ENCODE measurements at regions not wholly inside any gene's neighbourhood (a gene's known extent, or its start where the extent isn't known, plus 50 kb on each side); places are given as distances from the start of the nearest gene placed in this dataset.

DNA sequence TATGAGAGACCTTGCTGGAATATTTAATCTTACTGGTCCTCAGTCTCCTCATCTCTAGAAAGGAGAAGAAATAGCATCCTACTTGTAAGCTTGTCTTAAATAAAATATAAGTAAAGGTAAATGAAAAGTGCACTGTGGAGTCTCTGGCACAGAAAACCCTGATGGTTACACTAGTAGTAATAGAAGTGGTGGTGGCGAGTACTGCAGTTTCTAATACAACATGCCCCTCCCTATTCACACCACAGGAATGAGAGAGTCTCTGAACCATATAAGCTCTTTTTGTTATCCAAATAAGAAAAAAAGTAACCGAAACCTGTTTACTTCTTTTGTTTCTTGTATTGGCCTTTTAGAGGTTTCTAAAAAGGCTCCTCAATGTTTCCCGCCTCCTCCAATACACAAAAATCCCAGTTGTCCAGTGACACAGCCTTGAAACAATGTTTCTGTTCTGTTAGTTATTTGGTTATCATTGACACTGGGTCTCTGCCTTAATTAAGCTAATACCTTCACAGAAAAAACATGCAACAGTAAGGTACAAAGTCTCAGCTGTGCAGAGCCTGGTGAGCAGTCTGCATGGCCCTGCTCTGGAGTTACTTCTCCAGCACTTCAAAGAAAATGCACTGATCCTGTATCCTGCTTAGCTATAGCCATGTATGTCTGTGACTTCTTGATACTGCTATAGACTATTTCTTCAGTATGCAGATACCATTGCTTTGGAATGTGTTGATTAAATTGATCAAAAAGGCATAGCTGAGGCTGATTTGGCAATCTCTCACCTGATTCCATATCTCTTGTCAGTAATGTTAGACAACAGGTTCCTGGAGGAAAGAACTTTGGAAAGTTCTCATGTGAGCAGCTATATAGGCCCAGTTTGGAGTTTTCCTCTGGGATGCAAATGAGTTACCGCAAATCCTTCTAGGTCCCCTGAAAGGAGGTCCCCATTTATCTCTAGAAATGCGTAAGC lies 315.6 kb upstream of the IL12A start:
- CTCF ChIA-PET: interaction anchor here (0.5 to 1.5 kb wide), 7 partner anchors 13 to 412 kb away, joined by 3 to 5 read pairs (median 3); no protein-coding TSS in a partner anchor
- H3K27ac ChIP-seq (ENCODE audit: extremely low read depth, low read depth, low read length): no peak overlapping the region
- no peak overlapping the region for H3K4me3 ChIP-seq (ENCODE audit: low read depth, low read length)
- no peaks in the 10 kb centered on the region for H3K36me3 ChIP-seq (ENCODE audit: control insufficient read depth in 2 of 2, insufficient read depth in 1 of 2, low read length in 2 of 2)
- TF ChIP-seq, protein P1, sequence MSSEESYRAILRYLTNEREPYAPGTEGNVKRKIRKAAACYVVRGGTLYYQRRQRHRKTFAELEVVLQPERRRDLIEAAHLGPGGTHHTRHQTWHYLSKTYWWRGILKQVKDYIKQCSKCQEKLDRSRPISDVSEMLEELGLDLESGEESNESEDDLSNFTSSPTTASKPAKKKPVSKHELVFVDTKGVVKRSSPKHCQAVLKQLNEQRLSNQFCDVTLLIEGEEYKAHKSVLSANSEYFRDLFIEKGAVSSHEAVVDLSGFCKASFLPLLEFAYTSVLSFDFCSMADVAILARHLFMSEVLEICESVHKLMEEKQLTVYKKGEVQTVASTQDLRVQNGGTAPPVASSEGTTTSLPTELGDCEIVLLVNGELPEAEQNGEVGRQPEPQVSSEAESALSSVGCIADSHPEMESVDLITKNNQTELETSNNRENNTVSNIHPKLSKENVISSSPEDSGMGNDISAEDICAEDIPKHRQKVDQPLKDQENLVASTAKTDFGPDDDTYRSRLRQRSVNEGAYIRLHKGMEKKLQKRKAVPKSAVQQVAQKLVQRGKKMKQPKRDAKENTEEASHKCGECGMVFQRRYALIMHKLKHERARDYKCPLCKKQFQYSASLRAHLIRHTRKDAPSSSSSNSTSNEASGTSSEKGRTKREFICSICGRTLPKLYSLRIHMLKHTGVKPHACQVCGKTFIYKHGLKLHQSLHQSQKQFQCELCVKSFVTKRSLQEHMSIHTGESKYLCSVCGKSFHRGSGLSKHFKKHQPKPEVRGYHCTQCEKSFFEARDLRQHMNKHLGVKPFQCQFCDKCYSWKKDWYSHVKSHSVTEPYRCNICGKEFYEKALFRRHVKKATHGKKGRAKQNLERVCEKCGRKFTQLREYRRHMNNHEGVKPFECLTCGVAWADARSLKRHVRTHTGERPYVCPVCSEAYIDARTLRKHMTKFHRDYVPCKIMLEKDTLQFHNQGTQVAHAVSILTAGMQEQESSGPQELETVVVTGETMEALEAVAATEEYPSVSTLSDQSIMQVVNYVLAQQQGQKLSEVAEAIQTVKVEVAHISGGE (tag by site-specific recombination; conservative IDR thresholded peaks at IDR 0.05; ENCODE audit: low read depth): no peak
- TF ChIP-seq ZNF24 (tag by site-specific recombination; IDR thresholded peaks at IDR 0.05) (no peak), YY2 (tag by site-specific recombination; IDR thresholded peaks at IDR 0.05) (no peak), SCRT1 (tag by site-specific recombination; IDR thresholded peaks at IDR 0.05; ENCODE audit: borderline replicate concordance) (no peak), ZNF791 (tag by site-specific recombination; IDR thresholded peaks at IDR 0.05) (no peak)
- TF ChIP-seq, protein P2, sequence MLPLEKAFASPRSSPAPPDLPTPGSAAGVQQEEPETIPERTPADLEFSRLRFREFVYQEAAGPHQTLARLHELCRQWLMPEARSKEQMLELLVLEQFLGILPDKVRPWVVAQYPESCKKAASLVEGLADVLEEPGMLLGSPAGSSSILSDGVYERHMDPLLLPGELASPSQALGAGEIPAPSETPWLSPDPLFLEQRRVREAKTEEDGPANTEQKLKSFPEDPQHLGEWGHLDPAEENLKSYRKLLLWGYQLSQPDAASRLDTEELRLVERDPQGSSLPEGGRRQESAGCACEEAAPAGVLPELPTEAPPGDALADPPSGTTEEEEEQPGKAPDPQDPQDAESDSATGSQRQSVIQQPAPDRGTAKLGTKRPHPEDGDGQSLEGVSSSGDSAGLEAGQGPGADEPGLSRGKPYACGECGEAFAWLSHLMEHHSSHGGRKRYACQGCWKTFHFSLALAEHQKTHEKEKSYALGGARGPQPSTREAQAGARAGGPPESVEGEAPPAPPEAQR (tag by site-specific recombination; IDR thresholded peaks at IDR 0.05): no peak
- TF ChIP-seq, protein P3, sequence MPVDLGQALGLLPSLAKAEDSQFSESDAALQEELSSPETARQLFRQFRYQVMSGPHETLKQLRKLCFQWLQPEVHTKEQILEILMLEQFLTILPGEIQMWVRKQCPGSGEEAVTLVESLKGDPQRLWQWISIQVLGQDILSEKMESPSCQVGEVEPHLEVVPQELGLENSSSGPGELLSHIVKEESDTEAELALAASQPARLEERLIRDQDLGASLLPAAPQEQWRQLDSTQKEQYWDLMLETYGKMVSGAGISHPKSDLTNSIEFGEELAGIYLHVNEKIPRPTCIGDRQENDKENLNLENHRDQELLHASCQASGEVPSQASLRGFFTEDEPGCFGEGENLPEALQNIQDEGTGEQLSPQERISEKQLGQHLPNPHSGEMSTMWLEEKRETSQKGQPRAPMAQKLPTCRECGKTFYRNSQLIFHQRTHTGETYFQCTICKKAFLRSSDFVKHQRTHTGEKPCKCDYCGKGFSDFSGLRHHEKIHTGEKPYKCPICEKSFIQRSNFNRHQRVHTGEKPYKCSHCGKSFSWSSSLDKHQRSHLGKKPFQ (tag by site-specific recombination; IDR thresholded peaks at IDR 0.05): no peak
- H3K9me3 ChIP-seq (ENCODE audit: control insufficient read depth, insufficient read depth, low read depth, low read length): no peaks in the 10 kb centered on the region
- POLR2A ChIA-PET: no interaction called here
- H3K4me1 ChIP-seq (ENCODE audit: control insufficient read depth, insufficient read depth, low read length): peaks cover 19% of the 10 kb centered on the region

DNA sequence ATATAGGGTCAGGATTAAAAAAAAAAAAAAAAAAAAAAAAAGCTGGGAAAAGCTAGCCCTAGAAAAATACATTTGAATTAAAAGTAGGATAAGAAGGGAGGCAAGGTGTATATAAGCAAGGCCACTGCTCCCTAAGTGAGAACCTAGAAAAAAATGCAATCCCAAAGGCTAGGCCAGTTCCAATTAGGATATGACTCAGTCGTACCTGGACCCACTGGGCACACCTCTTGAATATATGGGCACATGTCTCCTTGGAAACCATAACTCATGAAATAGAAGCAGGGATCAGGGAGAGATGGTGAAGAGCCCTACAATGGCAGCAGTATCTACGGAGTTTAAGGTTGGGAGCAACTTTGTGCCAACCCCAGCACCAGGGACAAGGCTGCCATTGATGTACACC lies 314.1 kb upstream of the IL12A start:
- POLR2A ChIA-PET: no interaction called here
- no peaks in the 10 kb centered on the region for H3K9me3 ChIP-seq (ENCODE audit: control insufficient read depth, insufficient read depth, low read depth, low read length)
- no peak overlapping the region for H3K4me3 ChIP-seq (ENCODE audit: low read depth, low read length)
- CTCF ChIA-PET: interaction anchor here (0.5 kb wide), 1 partner anchor 68 kb away, joined by 4 read pairs; no protein-coding TSS in a partner anchor
- no peak overlapping the region for H3K27ac ChIP-seq (ENCODE audit: extremely low read depth, low read depth, low read length)
- H3K4me1 ChIP-seq (ENCODE audit: control insufficient read depth, insufficient read depth, low read length): peaks cover 12% of the 10 kb centered on the region
- no peaks in the 10 kb centered on the region for H3K36me3 ChIP-seq (ENCODE audit: control insufficient read depth in 2 of 2, insufficient read depth in 1 of 2, low read length in 2 of 2)
- no peak for TF ChIP-seq KLF1 (tag by site-specific recombination; IDR thresholded peaks at IDR 0.05)
- no peak for TF ChIP-seq ZNF10 (tag by site-specific recombination; IDR thresholded peaks at IDR 0.05)
- TF ChIP-seq, protein P4, sequence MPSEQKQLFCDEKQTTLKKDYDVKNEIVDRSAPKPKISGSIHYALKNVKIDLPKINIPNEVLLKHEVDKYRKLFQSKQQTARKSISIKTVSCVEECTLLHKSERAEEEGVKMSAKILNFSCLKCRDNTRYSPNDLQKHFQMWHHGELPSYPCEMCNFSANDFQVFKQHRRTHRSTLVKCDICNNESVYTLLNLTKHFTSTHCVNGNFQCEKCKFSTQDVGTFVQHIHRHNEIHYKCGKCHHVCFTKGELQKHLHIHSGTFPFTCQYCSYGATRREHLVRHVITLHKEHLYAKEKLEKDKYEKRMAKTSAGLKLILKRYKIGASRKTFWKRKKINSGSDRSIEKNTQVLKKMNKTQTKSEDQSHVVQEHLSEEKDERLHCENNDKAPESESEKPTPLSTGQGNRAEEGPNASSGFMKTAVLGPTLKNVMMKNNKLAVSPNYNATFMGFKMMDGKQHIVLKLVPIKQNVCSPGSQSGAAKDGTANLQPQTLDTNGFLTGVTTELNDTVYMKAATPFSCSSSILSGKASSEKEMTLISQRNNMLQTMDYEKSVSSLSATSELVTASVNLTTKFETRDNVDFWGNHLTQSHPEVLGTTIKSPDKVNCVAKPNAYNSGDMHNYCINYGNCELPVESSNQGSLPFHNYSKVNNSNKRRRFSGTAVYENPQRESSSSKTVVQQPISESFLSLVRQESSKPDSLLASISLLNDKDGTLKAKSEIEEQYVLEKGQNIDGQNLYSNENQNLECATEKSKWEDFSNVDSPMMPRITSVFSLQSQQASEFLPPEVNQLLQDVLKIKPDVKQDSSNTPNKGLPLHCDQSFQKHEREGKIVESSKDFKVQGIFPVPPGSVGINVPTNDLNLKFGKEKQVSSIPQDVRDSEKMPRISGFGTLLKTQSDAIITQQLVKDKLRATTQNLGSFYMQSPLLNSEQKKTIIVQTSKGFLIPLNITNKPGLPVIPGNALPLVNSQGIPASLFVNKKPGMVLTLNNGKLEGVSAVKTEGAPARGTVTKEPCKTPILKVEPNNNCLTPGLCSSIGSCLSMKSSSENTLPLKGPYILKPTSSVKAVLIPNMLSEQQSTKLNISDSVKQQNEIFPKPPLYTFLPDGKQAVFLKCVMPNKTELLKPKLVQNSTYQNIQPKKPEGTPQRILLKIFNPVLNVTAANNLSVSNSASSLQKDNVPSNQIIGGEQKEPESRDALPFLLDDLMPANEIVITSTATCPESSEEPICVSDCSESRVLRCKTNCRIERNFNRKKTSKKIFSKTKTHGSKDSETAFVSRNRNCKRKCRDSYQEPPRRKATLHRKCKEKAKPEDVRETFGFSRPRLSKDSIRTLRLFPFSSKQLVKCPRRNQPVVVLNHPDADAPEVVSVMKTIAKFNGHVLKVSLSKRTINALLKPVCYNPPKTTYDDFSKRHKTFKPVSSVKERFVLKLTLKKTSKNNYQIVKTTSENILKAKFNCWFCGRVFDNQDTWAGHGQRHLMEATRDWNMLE (tag by site-specific recombination; conservative IDR thresholded peaks at IDR 0.05; ENCODE audit: low read depth): no peak
- TF ChIP-seq, protein P3 (tag by site-specific recombination; IDR thresholded peaks at IDR 0.05): no peak
- no peak for TF ChIP-seq ZNF302 (tag by site-specific recombination; IDR thresholded peaks at IDR 0.05; ENCODE audit: low read depth)
- TF ChIP-seq, protein P5, sequence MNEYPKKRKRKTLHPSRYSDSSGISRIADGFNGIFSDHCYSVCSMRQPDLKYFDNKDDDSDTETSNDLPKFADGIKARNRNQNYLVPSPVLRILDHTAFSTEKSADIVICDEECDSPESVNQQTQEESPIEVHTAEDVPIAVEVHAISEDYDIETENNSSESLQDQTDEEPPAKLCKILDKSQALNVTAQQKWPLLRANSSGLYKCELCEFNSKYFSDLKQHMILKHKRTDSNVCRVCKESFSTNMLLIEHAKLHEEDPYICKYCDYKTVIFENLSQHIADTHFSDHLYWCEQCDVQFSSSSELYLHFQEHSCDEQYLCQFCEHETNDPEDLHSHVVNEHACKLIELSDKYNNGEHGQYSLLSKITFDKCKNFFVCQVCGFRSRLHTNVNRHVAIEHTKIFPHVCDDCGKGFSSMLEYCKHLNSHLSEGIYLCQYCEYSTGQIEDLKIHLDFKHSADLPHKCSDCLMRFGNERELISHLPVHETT (tag by site-specific recombination; IDR thresholded peaks at IDR 0.05): no peak
- TF ChIP-seq ZNF621 (tag by site-specific recombination; IDR thresholded peaks at IDR 0.05): no peak
- no peak for TF ChIP-seq YY1 (tag by site-specific recombination; IDR thresholded peaks at IDR 0.05)
- no peak for TF ChIP-seq ZSCAN23 (tag by site-specific recombination; IDR thresholded peaks at IDR 0.05)
- no peak for TF ChIP-seq KLF16 (tag by site-specific recombination; IDR thresholded peaks at IDR 0.05)
- no peak for TF ChIP-seq ZNF791 (tag by site-specific recombination; IDR thresholded peaks at IDR 0.05)
- TF ChIP-seq GLIS2 (tag by site-specific recombination; IDR thresholded peaks at IDR 0.05): no peak

Measured in HEK293 (cell line).